WTC11 (cell line): ENCODE measurements at regions not wholly inside any gene's neighbourhood (a gene's known extent, or its start where the extent isn't known, plus 50 kb on each side); places are given as distances from the start of the nearest gene placed in this dataset.

Experiments used
- ATAC-seq: fragments of 200-7000 bp; cut with Tn5 transposase; 2 replicates; pipeline ENCODE4 v1.10.0; 2021; ENCODE audit warnings: mild to moderate bottlenecking, moderate library complexity
- CTCF ChIA-PET: fragments of 300-600 bp; sonication (Branson Sonifier 250); formaldehyde crosslinking; loops from one replicate; lab custom pipeline; 2021; ENCODE audit warnings: antibody characterized with exemption; lab: Charles Lee
- POLR2A ChIA-PET: fragments of 350-600 bp; sonication (Branson Sonifier 250); formaldehyde crosslinking; loops from one replicate; lab custom pipeline; 2021; ENCODE audit warnings: antibody characterized with exemption; lab: Charles Lee
- DNase-seq: peaks from one replicate; pipeline ENCODE4 v3.0.0; 2021; ENCODE audit warnings: low spot score
- H3K27ac Mint-ChIP-seq: 2 replicates; pipeline ENCODE4 v1.8.0; 2021; ENCODE audit warnings: mixed read lengths
- H3K27me3 Mint-ChIP-seq: 2 replicates; pipeline ENCODE4 v1.8.0; 2021; ENCODE audit warnings: low read depth, mild to moderate bottlenecking, moderate library complexity, mixed read lengths
- H3K36me3 Mint-ChIP-seq: 2 replicates; pipeline ENCODE4 v1.8.0; 2021; ENCODE audit warnings: mixed read lengths
- H3K4me1 Mint-ChIP-seq: 2 replicates; pipeline ENCODE4 v1.8.0; 2022; ENCODE audit warnings: mixed read lengths
- H3K4me3 Mint-ChIP-seq: 2 replicates; pipeline ENCODE4 v1.8.0; 2021; ENCODE audit warnings: mild to moderate bottlenecking, moderate library complexity, mixed read lengths
- H3K9me3 Mint-ChIP-seq: 2 replicates; pipeline ENCODE4 v1.8.0; 2021; ENCODE audit warnings: mixed read lengths
- CREB1 ChIP-seq: sonication (generic); formaldehyde crosslinking; IDR thresholded peaks from 2 replicates; pipeline ENCODE4 v1.8.0; 2023; ENCODE audit warnings: mild to moderate bottlenecking, missing genetic modification reagents
- ELF4 ChIP-seq: sonication (generic); formaldehyde crosslinking; IDR thresholded peaks from 2 replicates; pipeline ENCODE4 v1.8.1; 2022; ENCODE audit warnings: low read depth, mild to moderate bottlenecking, moderate library complexity, missing genetic modification reagents
- ESRRA ChIP-seq: sonication (generic); formaldehyde crosslinking; IDR thresholded peaks from 2 replicates; pipeline ENCODE4 v1.8.1; 2022; ENCODE audit warnings: mild to moderate bottlenecking, missing genetic modification reagents, borderline replicate concordance
- HMGA2 ChIP-seq: fragments of 250-450 bp; sonication (Bioruptor Pico); IDR thresholded peaks from 2 replicates; pipeline ENCODE4 v1.4.0; 2021; ENCODE audit warnings: mild to moderate bottlenecking, moderate library complexity
- NR1H2 ChIP-seq: sonication (generic); formaldehyde crosslinking; IDR thresholded peaks from 2 replicates; pipeline ENCODE4 v1.9.0; 2021; ENCODE audit warnings: mild to moderate bottlenecking, moderate library complexity, missing genetic modification reagents
- RORB ChIP-seq: fragments of 250-450 bp; sonication (Bioruptor Pico); IDR thresholded peaks from 2 replicates; pipeline ENCODE4 v1.9.0; 2021; ENCODE audit warnings: mild to moderate bottlenecking
- SMAD3 ChIP-seq: sonication (generic); formaldehyde crosslinking; IDR thresholded peaks from 2 replicates; pipeline ENCODE4 v1.8.0; 2022; ENCODE audit warnings: missing genetic modification reagents, mild to moderate bottlenecking, borderline replicate concordance
- ZNF232 ChIP-seq: sonication (generic); formaldehyde crosslinking; IDR thresholded peaks from 2 replicates; pipeline ENCODE4 v1.8.0; 2022; ENCODE audit warnings: mild to moderate bottlenecking, missing genetic modification reagents
- ZNF263 ChIP-seq: sonication (generic); formaldehyde crosslinking; IDR thresholded peaks from 2 replicates; pipeline ENCODE4 v1.8.1; 2022; ENCODE audit warnings: low read depth, mild to moderate bottlenecking, moderate library complexity, missing genetic modification reagents
- TF ChIP-seq, protein P1 (sequence below): sonication (generic); formaldehyde crosslinking; IDR thresholded peaks from 2 replicates; pipeline ENCODE4 v1.8.0; 2023; ENCODE audit warnings: missing genetic modification reagents, mild to moderate bottlenecking, borderline replicate concordance
- TF ChIP-seq, protein P2 (sequence below): fragments of 250-450 bp; sonication (Bioruptor Pico); IDR thresholded peaks from 2 replicates; pipeline ENCODE4 v1.9.0; 2021; ENCODE audit warnings: mild to moderate bottlenecking, borderline replicate concordance
- TF ChIP-seq, protein P3 (sequence below): fragments of 250-450 bp; sonication (Bioruptor Pico); IDR thresholded peaks from 2 replicates; pipeline ENCODE4 v1.9.0; 2021; ENCODE audit warnings: mild to moderate bottlenecking
- TF ChIP-seq, protein P4 (sequence below): sonication (generic); formaldehyde crosslinking; IDR thresholded peaks from 2 replicates; pipeline ENCODE4 v1.8.1; 2022; ENCODE audit warnings: low read depth, missing genetic modification reagents, borderline replicate concordance
- TF ChIP-seq, protein P5 (sequence below): fragments of 250-450 bp; sonication (Bioruptor Pico); IDR thresholded peaks from 2 replicates; pipeline ENCODE4 v1.9.0; 2021; ENCODE audit warnings: moderate library complexity, mild to moderate bottlenecking, inconsistent platforms, borderline replicate concordance
- TF ChIP-seq, protein P6 (sequence below): sonication (generic); formaldehyde crosslinking; IDR thresholded peaks from 2 replicates; pipeline ENCODE4 v1.8.0; 2023; ENCODE audit warnings: mild to moderate bottlenecking, missing genetic modification reagents
- TF ChIP-seq, protein P7 (sequence below): sonication (generic); formaldehyde crosslinking; IDR thresholded peaks from 2 replicates; pipeline ENCODE4 v1.8.0; 2022; ENCODE audit warnings: mild to moderate bottlenecking, missing genetic modification reagents
- TF ChIP-seq, protein P8 (sequence below): sonication (generic); formaldehyde crosslinking; IDR thresholded peaks from 2 replicates; pipeline ENCODE4 v1.8.0; 2023; ENCODE audit warnings: missing genetic modification reagents
- TF ChIP-seq, protein P9 (sequence below): sonication (generic); formaldehyde crosslinking; IDR thresholded peaks from 2 replicates; pipeline ENCODE4 v1.8.1; 2023; ENCODE audit warnings: mild to moderate bottlenecking, missing genetic modification reagents

DNA sequence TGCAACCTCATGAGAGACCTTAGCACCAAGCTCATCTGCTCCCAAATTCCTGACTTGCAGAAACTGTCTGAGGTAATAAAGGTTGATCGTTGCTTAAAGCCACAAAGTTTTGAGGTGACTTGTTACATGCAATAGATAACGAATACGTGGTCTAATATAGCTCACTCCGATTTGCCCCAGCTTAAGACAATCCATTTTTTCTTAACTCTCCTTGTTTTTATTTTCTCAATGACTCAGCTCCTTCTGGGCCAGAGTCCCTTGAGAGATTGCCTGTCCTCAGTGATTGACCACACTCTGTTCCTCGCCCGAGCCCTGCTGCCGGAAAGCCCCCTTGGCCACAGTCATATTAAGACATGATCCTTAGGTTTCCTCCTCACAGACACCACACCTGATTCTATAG is 63.7 kb upstream of the FANCC start:
- Mint-ChIP-seq H3K4me1 (no peaks in the 10 kb centered on the region), H3K27me3 (no peaks in the 10 kb centered on the region), H3K4me3 (no peak overlapping the region), H3K36me3 (no peaks in the 10 kb centered on the region), H3K9me3 (peaks cover 19% of the 10 kb centered on the region), H3K27ac (no peak overlapping the region)
- ATAC-seq (no peak), DNase-seq (no peak)
- ChIA-PET CTCF (no interaction called here), POLR2A (no interaction called here)
- TF ChIP-seq, protein P1, sequence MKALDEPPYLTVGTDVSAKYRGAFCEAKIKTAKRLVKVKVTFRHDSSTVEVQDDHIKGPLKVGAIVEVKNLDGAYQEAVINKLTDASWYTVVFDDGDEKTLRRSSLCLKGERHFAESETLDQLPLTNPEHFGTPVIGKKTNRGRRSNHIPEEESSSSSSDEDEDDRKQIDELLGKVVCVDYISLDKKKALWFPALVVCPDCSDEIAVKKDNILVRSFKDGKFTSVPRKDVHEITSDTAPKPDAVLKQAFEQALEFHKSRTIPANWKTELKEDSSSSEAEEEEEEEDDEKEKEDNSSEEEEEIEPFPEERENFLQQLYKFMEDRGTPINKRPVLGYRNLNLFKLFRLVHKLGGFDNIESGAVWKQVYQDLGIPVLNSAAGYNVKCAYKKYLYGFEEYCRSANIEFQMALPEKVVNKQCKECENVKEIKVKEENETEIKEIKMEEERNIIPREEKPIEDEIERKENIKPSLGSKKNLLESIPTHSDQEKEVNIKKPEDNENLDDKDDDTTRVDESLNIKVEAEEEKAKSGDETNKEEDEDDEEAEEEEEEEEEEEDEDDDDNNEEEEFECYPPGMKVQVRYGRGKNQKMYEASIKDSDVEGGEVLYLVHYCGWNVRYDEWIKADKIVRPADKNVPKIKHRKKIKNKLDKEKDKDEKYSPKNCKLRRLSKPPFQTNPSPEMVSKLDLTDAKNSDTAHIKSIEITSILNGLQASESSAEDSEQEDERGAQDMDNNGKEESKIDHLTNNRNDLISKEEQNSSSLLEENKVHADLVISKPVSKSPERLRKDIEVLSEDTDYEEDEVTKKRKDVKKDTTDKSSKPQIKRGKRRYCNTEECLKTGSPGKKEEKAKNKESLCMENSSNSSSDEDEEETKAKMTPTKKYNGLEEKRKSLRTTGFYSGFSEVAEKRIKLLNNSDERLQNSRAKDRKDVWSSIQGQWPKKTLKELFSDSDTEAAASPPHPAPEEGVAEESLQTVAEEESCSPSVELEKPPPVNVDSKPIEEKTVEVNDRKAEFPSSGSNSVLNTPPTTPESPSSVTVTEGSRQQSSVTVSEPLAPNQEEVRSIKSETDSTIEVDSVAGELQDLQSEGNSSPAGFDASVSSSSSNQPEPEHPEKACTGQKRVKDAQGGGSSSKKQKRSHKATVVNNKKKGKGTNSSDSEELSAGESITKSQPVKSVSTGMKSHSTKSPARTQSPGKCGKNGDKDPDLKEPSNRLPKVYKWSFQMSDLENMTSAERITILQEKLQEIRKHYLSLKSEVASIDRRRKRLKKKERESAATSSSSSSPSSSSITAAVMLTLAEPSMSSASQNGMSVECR (CRISPR knock-in tag), result no peak
- TF ChIP-seq, protein P2, sequence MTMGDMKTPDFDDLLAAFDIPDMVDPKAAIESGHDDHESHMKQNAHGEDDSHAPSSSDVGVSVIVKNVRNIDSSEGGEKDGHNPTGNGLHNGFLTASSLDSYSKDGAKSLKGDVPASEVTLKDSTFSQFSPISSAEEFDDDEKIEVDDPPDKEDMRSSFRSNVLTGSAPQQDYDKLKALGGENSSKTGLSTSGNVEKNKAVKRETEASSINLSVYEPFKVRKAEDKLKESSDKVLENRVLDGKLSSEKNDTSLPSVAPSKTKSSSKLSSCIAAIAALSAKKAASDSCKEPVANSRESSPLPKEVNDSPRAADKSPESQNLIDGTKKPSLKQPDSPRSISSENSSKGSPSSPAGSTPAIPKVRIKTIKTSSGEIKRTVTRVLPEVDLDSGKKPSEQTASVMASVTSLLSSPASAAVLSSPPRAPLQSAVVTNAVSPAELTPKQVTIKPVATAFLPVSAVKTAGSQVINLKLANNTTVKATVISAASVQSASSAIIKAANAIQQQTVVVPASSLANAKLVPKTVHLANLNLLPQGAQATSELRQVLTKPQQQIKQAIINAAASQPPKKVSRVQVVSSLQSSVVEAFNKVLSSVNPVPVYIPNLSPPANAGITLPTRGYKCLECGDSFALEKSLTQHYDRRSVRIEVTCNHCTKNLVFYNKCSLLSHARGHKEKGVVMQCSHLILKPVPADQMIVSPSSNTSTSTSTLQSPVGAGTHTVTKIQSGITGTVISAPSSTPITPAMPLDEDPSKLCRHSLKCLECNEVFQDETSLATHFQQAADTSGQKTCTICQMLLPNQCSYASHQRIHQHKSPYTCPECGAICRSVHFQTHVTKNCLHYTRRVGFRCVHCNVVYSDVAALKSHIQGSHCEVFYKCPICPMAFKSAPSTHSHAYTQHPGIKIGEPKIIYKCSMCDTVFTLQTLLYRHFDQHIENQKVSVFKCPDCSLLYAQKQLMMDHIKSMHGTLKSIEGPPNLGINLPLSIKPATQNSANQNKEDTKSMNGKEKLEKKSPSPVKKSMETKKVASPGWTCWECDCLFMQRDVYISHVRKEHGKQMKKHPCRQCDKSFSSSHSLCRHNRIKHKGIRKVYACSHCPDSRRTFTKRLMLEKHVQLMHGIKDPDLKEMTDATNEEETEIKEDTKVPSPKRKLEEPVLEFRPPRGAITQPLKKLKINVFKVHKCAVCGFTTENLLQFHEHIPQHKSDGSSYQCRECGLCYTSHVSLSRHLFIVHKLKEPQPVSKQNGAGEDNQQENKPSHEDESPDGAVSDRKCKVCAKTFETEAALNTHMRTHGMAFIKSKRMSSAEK (CRISPR knock-in tag), result no peak
- TF ChIP-seq, protein P3, sequence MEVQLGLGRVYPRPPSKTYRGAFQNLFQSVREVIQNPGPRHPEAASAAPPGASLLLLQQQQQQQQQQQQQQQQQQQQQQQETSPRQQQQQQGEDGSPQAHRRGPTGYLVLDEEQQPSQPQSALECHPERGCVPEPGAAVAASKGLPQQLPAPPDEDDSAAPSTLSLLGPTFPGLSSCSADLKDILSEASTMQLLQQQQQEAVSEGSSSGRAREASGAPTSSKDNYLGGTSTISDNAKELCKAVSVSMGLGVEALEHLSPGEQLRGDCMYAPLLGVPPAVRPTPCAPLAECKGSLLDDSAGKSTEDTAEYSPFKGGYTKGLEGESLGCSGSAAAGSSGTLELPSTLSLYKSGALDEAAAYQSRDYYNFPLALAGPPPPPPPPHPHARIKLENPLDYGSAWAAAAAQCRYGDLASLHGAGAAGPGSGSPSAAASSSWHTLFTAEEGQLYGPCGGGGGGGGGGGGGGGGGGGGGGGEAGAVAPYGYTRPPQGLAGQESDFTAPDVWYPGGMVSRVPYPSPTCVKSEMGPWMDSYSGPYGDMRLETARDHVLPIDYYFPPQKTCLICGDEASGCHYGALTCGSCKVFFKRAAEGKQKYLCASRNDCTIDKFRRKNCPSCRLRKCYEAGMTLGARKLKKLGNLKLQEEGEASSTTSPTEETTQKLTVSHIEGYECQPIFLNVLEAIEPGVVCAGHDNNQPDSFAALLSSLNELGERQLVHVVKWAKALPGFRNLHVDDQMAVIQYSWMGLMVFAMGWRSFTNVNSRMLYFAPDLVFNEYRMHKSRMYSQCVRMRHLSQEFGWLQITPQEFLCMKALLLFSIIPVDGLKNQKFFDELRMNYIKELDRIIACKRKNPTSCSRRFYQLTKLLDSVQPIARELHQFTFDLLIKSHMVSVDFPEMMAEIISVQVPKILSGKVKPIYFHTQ (CRISPR knock-in tag), result no peak
- TF ChIP-seq ZNF263 (no peak), ELF4 (no peak), HMGA2 (CRISPR knock-in tag) (no peak), NR1H2 (CRISPR knock-in tag) (no peak), SMAD3 (no peak), ZNF232 (CRISPR knock-in tag) (no peak), RORB (no peak), ESRRA (CRISPR knock-in tag) (no peak), CREB1 (CRISPR knock-in tag) (no peak)
- TF ChIP-seq, protein P4, sequence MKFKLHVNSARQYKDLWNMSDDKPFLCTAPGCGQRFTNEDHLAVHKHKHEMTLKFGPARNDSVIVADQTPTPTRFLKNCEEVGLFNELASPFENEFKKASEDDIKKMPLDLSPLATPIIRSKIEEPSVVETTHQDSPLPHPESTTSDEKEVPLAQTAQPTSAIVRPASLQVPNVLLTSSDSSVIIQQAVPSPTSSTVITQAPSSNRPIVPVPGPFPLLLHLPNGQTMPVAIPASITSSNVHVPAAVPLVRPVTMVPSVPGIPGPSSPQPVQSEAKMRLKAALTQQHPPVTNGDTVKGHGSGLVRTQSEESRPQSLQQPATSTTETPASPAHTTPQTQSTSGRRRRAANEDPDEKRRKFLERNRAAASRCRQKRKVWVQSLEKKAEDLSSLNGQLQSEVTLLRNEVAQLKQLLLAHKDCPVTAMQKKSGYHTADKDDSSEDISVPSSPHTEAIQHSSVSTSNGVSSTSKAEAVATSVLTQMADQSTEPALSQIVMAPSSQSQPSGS, result no peak
- TF ChIP-seq, protein P5, sequence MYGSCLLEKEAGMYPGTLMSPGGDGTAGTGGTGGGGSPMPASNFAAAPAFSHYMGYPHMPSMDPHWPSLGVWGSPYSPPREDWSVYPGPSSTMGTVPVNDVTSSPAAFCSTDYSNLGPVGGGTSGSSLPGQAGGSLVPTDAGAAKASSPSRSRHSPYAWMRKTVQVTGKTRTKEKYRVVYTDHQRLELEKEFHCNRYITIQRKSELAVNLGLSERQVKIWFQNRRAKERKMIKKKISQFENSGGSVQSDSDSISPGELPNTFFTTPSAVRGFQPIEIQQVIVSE, result no peak
- TF ChIP-seq, protein P6, sequence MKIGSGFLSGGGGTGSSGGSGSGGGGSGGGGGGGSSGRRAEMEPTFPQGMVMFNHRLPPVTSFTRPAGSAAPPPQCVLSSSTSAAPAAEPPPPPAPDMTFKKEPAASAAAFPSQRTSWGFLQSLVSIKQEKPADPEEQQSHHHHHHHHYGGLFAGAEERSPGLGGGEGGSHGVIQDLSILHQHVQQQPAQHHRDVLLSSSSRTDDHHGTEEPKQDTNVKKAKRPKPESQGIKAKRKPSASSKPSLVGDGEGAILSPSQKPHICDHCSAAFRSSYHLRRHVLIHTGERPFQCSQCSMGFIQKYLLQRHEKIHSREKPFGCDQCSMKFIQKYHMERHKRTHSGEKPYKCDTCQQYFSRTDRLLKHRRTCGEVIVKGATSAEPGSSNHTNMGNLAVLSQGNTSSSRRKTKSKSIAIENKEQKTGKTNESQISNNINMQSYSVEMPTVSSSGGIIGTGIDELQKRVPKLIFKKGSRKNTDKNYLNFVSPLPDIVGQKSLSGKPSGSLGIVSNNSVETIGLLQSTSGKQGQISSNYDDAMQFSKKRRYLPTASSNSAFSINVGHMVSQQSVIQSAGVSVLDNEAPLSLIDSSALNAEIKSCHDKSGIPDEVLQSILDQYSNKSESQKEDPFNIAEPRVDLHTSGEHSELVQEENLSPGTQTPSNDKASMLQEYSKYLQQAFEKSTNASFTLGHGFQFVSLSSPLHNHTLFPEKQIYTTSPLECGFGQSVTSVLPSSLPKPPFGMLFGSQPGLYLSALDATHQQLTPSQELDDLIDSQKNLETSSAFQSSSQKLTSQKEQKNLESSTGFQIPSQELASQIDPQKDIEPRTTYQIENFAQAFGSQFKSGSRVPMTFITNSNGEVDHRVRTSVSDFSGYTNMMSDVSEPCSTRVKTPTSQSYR, result no peak
- TF ChIP-seq, protein P7, sequence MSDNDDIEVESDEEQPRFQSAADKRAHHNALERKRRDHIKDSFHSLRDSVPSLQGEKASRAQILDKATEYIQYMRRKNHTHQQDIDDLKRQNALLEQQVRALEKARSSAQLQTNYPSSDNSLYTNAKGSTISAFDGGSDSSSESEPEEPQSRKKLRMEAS (CRISPR knock-in tag), result no peak
- TF ChIP-seq, protein P8, sequence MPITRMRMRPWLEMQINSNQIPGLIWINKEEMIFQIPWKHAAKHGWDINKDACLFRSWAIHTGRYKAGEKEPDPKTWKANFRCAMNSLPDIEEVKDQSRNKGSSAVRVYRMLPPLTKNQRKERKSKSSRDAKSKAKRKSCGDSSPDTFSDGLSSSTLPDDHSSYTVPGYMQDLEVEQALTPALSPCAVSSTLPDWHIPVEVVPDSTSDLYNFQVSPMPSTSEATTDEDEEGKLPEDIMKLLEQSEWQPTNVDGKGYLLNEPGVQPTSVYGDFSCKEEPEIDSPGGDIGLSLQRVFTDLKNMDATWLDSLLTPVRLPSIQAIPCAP, result no peak
- TF ChIP-seq, protein P9, sequence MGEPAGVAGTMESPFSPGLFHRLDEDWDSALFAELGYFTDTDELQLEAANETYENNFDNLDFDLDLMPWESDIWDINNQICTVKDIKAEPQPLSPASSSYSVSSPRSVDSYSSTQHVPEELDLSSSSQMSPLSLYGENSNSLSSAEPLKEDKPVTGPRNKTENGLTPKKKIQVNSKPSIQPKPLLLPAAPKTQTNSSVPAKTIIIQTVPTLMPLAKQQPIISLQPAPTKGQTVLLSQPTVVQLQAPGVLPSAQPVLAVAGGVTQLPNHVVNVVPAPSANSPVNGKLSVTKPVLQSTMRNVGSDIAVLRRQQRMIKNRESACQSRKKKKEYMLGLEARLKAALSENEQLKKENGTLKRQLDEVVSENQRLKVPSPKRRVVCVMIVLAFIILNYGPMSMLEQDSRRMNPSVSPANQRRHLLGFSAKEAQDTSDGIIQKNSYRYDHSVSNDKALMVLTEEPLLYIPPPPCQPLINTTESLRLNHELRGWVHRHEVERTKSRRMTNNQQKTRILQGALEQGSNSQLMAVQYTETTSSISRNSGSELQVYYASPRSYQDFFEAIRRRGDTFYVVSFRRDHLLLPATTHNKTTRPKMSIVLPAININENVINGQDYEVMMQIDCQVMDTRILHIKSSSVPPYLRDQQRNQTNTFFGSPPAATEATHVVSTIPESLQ (CRISPR knock-in tag), result no peak
